ENCODE measurements at regions not wholly inside any gene's neighbourhood (a gene's known extent, or its start where the extent isn't known, plus 50 kb on each side); places are given as distances from the start of the nearest gene placed in this dataset.

DNA sequence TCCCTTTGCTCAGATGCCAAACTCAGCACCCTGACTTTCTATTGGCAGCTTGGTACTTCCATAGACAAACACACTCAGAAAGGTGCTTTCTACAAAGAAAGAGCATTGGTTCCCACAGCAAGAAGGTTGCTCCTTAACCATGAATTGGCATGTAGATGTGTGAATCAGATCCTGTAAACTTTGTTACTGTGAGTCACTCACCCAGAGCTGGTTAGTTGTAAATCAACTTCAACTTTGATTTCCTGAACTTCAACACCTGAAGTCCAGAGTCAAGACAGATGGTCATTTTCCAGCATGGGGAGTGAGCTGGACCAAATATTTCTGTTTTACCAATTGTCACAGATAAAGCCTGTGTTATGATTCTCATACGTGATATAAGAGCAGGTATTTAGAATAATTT lies 797.2 kb downstream of the TNS3 start:
- TF ChIP-seq SIN3A (IDR thresholded peaks at IDR 0.05; ENCODE audit: borderline replicate concordance, insufficient read depth, low read length) = no peak
- no peak for TF ChIP-seq POLR2AphosphoS5 (IDR thresholded peaks at IDR 0.05; ENCODE audit: low read depth, low read length)
- TF ChIP-seq TAF1 (IDR thresholded peaks at IDR 0.05; ENCODE audit: borderline replicate concordance, insufficient read depth, low read length) = no peak
